Right lobe of liver (tissue), 4 donors: ENCODE measurements at regions not wholly inside any gene's neighbourhood (a gene's known extent, or its start where the extent isn't known, plus 50 kb on each side); places are given as distances from the start of the nearest gene placed in this dataset.

Experiments used
- CTCF ChIP-seq, 4 donors: fragments of 200-600 bp in 3 of 4; fragments of 450-650 bp in 1 of 4; IDR thresholded peaks; one replicate each; pipeline versions ENCODE4 v1.5.1 to v1.8.0; 2016 to 2022; ENCODE audit warnings: antibody characterized with exemption in 4 of 4, mild to moderate bottlenecking in 2 of 4
- POLR2A ChIP-seq: fragments of 450-650 bp; IDR thresholded peaks from one replicate; pipeline ENCODE4 v1.6.1; 2017; ENCODE audit warnings: antibody characterized with exemption, mild to moderate bottlenecking
- donor health status: DM: no; HTN: no; CAD: no.
- donor health status: DM: no; HTN: no; CAD: no.
- donor health status: DM: no; HTN: yes; CAD: no.

DNA sequence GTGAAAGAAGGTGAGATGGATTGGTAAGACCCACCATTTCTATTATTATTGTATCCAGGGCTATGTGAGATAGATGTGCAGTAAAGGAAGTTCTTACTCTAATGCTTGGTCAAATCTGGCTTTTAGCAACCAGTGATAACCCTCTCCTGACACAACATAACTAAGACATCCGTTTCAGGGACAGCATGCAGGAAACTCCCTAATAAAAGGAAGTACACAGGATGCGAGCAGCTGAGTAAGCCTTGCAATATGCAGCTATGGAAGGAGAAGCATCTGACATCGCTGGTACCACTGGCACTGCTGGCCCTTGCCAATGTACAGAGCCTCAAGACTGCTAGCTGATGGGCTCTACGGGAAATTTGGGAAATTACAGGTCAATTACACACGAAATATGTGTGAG, 662.3 kb downstream of the NR2F2 start:
- TF ChIP-seq POLR2A = no peak
- TF ChIP-seq CTCF (IDR thresholded peaks at IDR 0.05) = no peak
